Glomerular visceral epithelial cell (primary cell): ENCODE measurements at regions not wholly inside any gene's neighbourhood (a gene's known extent, or its start where the extent isn't known, plus 50 kb on each side); places are given as distances from the start of the nearest gene placed in this dataset.
"Not testable (repeated sequence)": the region's sequence is repeated elsewhere in the genome, so short reads cannot be mapped to it uniquely, and the experiment has no call there.

Source experiments
- DNase-seq: peaks from one replicate; pipeline ENCODE4 v3.0.0-alpha.2; 2016; ENCODE audit errors: extremely low spot score

DNA sequence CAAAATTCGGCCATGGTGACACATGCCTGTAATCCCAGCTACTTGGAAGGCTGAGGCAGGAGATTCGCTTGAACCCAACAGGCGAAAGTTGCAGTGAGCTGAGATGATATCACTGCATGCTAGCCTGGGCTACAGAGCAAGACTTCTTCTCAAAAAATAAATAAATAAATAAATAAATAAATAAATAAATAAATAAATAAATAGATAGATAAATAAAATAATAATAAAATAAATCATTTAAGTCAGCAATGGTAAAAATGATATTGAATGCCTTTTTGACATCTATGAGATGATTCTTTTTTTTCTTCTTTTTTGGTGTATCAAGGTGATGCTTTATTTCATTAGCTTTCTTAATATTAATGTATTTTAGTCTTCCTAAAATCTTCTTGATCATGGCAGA, 221.7 kb upstream of the RXFP2 start:
- no peak for DNase-seq

DNA sequence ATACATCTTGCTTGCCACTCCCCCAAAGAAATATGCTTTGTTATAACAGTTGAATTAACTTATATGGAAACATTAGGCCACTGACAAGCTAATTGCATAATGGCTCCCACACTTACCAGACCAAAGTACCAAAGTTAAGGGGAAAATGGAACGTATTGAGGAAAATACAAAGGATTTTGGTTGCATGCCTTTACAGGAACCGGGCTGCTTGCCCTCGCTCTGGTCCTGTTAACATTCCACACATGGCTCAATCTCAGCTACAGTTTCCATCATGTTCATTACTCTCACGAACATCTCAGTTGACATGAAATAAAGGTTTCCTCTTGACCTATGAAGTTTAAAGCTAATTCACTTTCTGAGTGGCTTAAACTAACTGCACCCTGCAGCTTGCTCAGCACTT, 220.7 kb upstream of the RXFP2 start:
- no peak for DNase-seq

DNA sequence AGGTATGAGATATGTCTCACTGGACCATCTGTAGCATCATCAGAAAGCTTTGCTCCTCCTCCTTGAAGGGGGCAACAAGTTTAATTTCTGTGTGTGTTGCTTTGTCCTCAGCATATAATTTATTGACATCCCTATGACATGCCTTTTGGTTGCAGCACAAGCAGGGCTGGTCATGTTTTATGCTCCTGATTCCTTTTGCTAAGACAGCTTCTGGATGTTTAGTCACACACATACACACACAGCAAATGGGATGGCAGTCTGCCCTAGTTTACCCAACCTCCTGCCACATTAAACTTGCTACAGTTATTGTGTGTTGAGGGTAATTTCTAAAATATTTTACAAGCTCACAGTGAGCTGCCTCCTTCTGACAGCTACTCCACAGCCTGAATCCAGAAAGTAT, 217.9 kb upstream of the RXFP2 start:
- DNase-seq = no peak

DNA sequence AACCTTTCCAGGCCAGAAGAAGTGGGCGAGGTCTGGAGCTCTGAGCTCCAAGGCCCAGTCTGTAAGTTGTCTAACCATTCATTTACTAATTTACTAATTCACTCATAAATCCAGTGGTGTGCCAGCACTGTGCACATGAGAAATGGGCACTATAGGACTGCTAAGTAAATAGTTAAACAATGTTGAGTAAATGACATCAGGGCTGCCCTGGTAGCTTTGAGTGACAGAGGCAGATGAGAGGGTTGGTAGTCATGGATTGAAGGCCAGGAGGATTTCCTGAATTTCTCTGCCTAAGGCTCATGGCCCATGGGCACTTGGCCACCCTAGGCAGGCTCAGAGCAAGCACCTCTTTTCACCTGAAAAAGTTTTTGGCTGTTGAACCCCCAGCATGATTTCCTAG, 216.9 kb upstream of the RXFP2 start:
- DNase-seq = no peak

DNA sequence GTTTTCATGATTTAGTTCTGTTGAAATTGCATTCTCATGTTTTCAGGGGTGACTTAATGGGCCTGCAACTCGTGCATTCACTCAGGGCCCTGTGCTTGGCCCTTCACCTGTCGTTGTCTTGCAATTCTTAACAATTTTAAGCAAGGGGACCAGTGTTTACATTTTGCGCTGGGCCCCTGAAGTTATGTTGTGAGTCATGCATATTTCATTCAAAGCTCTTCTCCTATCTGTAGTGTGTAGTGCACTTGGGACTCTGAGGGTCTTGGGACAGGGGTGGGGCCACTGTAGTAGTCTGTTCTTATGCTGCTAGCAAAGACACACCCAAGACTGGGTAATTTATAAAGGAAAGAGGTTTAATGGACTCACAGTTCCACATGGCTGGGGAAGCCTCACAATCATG, 211.2 kb upstream of the RXFP2 start:
- DNase-seq = no peak

DNA sequence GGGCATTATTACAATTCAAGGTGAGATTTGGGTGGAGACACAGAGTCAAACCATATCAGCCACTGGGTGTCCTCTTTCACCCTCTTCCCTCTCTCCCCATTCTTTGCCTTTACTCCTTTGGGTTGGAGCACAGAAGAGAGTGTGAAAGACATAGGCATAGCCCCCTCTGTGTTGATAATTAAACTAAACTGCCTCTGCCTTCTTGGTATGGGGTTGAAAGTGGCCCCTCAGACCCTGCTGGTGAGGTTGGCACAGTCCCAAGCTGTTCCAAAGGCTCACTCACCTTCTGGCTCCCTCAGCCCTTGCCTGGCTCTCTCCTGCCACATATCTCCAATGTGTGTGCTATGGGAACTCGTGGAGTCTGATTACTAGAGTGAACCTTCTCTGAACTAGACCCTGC, 210.6 kb upstream of the RXFP2 start:
- DNase-seq = no peak

DNA sequence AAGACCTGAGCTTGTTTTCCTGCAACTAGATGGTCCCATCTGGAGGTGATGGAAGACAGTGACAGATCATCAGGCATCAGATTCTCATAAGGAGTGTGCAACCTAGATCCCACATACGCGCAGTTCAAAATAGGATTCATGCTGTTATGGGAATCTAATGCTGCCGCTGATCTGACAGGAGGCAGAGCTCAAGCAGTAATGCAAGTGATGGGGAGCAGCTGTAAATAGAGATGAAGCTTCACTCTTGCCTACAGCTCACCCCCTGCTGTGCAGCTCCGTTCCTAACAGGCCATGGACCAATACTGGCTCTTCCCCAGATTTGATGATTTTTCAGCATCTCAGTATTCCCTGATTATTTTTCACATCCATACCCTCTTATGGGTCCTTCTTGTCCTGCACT, 208.4 kb upstream of the RXFP2 start:
- DNase-seq = no peak

DNA sequence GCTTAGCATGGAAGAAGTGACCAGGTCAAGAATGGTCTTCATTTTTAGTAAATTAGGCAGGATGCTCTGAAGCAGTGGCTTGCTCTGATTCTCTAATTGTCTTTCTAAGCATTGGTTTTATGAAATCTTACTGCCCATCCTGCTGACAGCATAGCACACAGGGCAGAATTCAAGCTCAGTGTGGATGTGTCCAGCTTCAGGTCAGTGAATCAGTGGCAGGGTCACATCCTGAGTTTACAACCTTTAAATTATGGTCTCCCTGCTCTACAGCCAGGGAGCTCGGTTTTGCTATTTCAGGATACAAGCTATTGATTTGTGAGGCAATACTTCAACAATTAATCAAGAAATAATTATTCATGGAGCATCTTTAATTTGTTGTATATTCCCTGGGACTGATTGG, 202.3 kb upstream of the RXFP2 start:
- DNase-seq = no peak

DNA sequence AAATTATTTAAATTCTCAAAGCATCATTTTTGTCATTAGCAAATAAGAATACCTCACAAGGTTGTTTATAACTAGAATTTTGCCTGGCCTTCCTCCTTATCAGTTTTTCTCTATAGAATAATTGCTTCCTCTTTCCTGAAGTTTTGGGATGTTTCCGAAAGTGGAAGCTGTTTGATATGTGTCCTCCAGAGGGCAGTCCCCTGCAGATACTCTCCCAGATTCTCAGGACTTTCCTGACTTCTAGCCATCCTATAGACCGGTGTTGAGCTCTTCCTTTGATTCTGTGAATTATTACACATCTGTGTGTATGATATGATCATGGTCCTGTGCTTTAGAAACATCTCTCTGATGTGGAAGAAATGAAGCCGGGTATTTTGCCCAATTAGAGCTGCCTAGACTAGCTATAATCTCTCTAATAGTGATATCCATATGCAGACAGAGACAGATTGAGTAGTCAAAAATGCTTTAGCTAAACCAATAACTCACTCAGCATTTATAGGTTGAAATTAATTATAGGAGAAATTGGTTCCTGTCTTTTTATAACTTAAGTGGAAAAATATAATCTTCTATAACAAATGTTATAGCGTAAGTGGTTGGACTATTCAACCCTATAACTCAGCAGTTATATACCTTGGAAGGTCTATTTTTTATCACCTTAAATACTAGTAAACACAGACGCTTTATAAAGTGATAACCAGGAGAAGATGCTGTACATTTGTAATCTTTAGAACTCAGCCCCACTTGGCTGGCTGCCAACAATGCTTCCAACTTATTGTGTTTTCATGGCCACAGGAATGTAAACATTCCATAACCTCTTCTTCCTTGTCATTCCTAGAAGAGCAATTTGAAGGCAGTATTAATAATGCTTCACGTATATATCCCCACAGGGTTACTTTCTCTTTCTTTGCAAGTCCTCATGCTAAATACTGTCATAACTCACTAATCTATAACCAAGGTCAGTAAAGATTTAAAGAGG, 201.0 kb upstream of the RXFP2 start:
- DNase-seq = peak; percentile 7

DNA sequence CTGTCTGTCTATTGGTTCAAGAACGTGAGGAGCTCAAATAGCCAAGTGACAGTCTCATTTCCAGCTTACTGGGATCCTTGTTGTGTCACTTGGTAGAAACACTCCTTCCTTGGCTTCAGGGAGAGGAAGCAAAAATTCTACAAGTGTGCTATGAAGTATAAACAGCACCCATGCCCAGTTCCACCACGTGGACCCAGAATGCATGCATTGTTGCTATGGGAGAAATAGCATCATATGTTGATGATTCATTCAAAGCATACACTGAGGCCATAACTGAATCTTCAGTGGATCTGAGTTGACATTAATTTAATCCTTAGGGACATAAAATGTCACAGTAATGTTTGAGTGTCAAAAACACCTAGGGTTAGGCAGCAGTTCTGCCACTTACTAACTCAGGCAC, 199.0 kb upstream of the RXFP2 start:
- DNase-seq = no peak

DNA sequence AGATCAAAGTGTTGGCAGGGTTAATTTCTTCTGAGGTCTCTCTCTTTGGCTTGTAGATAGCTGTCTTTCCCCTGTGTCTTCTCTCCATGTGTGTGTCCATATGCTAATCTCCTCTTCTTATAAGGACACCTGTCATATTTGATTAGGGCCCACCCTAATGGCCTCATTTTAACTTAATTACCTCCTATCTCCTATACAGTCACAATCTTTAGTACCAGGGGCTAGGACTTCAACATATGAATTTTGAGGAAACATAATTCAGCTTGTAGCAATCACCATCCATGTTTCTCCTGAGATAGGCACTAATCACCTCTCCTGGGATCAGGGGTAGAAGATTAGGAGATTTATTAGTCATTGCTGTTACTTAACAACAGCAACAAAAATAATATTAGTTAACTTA, 196.1 kb upstream of the RXFP2 start:
- no peak for DNase-seq

DNA sequence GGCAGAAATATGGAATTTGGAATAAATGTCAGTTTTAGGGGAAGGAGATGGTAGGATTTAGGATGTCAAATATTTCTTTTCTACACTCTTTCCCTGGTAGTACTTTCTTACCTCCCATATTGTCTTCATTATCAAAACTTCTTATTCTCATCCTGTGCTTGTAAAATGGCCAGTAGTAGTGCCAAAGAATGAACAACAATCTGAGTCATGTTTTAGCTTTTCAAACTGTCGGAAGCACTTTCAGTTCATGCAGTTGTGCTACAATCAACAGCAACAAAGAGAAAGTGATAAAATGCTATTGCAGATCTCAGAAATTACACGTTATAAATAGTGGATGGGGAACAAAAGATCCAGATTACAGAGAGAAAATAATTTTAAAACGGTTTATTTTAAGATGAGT, 193.7 kb upstream of the RXFP2 start:
- no peak for DNase-seq

DNA sequence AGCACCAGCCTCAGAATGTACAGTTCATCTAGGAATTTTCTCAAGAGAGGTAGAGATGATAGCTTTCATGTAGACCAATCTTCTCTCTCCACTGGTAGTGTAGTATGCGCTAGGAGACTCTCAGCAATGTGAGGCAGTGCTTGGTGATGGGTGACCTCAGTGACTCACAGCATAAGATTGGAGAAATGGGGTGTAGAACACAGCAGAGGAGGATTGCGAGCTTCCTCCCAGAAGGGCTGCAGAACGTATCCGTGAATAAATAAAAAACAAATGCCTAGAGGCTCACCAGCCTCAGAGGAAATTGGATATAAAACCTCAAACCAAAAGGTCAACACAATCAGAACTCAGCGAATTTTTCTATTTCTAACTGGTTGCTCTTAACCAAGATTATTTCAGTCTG, 182.9 kb upstream of the RXFP2 start:
- peak; percentile 9 for DNase-seq

DNA sequence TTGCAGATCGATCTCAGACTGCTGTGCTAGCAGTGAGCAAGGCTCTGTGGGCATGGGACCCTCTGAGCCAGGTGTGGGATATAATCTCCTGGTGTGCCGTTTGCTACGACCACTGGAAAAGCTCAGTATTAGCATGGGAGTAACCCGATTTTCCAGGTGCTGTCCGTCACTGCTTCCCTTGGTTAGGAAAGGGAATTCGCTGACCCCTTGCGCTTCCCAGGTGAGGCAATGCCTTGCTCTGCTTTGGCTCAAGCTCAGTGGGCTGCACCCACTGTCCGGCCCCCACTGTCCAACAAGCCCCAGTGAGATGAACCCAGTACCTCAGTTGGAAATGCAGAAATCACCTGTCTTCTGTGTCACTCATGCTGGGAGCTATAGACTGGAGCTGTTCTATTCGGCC, 155.1 kb upstream of the RXFP2 start:
- DNase-seq = not testable (repeated sequence)

DNA sequence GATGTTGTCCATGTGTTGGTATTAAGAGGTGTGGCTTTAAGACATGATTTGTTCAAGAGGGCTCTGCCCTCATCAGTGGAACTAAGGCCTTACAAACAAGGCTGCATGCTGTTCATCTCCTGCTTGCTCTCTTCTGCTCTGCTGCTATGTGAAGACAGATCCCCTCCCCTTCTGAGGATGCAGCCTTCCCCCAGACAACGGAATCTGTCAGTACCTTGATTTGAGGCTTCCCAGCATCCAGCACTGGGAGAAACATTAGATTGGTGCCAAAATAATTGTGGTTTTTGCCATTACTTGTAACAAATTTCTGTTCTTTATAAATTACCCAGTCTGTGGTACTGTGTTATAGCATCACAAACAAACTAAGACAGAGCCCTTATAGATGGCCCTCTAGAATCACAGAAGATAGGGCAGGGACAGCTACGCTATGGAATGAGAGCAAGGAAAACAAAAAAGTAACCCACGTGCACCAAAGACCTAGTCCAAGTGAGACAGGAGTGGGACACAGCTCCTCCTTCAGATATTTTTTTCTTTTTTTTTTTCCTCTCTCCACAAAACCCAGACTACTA, 151.5 kb upstream of the RXFP2 start:
- DNase-seq = no peak

DNA sequence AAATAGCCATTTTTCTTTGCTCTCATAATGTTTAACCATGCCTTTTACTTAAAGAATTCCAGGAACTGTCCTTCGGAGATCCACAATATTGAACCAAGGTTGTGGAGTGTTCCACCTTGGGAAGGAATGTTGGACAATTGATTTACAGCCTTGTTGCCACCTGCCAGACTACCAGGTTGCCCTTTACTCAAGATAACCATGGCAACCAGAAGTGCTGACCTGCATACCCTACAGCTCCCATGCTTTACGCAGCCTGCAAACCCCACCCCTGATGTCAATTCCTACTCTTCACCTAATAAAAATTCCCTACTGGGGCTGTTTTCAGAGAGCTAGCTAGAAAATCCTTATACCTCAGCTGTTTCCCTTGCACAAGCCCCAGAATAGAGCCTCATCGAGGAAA, 151.0 kb upstream of the RXFP2 start:
- DNase-seq = no peak

DNA sequence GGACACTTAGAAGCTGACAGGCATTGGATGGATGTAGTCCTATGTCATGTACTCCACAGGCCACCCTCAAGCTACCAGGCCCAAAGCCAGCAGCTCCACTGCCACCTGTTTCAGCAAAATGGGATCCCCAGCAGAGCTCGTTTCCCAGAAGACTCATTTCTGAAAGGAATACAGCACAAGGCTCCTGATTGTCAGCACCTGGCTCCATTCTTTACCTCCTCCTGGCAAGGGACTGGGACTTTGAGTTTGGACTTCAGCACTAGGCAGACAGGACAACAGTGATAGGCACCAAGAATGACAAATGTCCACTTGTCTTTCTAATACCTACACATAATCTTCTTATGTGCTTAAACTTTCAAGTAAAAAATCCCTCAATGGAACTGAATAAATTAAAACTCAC, 150.4 kb upstream of the RXFP2 start:
- no peak for DNase-seq

DNA sequence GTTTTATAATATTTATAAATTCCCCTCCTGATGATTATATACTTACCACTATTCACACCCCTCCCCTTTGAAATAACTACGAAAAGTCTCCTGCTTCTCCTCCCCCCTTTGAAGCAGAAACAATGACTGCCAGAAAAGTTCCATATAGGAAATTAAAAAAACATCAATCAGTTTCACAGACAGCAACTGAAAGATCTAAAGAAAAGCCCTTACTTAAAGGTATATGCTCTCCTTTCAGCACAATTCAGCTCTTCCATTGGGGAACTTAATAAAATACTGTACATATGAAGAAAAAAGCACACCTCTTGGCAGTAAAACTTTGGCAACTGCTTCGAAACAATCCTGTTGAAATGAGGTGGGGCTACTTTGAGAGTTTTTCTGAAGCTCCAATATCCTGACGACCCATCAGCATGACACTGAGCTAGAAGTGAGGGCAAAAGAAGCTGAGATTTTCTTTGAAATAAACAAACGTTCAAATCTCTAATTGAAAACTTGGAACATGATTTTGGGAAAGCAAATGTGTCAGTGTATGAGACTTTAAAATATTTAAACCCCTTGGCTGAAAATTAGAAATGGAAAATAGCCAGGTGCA, 147.6 kb upstream of the RXFP2 start:
- DNase-seq = no peak

DNA sequence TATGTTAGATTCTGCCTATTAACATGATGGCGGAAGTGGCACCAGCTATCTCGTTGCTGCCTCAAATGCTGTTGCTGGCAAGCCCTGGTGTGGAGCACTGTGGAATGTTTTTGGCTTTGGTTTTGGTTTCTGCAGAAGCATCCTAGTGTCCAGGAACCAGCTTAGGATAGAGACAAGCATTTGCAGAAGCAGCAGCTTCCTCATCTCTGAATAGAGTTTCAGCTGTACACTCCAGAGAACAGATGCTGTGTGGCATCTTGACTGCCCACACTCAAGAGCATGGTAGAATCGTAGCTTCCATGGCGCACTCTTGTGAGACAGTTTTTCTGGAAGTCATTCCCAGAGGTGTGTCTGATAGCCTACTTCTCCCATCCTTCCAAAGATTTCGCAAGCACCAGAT, 145.3 kb upstream of the RXFP2 start:
- DNase-seq = no peak

DNA sequence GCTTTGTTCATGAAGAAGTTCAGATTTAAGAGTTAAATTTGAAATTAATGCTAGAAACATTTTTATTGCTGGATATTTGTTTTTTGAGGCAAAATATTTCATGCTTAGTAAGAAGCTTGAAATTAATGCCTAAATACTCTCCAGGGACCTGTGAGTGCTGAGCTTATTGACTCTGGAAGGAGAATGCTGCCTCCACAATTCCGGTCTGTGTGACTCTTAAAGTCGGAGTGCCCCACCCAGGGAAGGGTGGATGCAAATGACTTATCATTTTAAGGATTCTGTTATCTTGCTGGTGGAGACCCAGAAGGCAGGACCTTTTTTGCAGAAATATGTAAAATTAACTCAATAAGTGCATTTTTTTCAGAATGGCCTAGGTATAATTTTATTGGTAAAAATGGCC, 143.8 kb upstream of the RXFP2 start:
- DNase-seq = no peak

DNA sequence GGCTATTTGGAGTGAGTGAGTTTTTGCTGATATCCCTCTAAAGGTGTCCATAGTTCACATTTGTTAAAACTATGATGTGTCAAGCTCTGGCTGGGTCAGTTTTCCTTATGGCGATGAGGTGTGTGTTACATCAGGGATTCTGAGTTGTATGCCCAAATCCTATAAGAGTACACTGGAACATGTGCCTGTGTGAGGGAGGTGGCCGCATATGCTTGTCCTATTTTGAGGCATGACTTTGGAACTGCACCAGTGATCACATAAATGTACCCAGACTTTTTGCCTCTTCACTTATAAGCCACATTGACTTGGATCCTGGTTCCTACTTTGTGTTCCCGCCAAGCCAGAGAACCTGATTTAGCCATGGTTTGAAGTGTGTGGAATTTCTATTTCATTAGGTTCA, 140.3 kb upstream of the RXFP2 start:
- no peak for DNase-seq

DNA sequence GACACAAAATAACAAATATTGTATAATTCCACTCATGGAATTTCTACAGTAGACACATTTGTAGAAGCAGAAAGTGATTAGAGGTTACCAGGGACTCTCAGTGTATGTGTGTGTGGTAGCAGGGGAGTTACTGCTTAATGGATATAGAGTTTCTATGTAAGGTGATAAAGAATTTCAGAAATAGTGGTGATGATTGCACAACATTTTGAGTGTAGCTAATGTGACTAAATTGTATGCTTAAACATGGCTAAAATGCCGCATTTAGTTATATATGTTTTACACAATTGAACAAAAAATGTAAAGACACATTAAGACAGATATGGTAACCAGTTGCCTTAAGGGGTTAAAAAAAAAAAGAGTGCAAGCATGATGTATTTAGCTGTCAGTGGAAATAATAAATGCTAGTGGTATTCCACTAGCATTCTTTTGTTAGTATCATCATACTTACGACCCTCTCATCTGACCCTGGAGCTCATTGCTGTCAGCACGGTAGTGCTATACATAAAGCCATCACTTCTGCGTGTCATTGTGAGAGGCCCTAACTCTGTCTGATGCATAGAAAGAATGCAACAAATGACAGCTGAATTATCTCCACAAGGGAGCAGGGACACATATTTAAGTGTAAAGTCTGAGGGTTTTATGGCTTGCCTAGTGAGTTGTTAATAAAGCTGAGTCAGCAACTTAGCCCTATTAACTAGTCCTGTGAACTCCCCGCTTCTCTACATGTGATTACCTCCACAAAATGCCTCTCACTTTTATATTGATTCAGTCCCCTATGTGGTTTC, 134.1 kb upstream of the RXFP2 start:
- no peak for DNase-seq
